ENCODE measurements at regions not wholly inside any gene's neighbourhood (a gene's known extent, or its start where the extent isn't known, plus 50 kb on each side); places are given as distances from the start of the nearest gene placed in this dataset.

GRCh38 chr4:30268370-30268769 lies 451.8 kb upstream of the PCDH7 start:
- H3K9ac ChIP-seq: no peak overlapping the region
- no peak overlapping the region for H3K4me3 ChIP-seq
- no peaks in the 10 kb centered on the region for H3K27me3 ChIP-seq (replicated peaks; ENCODE audit: insufficient read depth)
- no peak for TF ChIP-seq EZH2phosphoT487 (IDR thresholded peaks at IDR 0.05; ENCODE audit: insufficient read depth, low read depth)
- TF ChIP-seq EZH2 (IDR thresholded peaks at IDR 0.05; ENCODE audit: insufficient read depth, poor library complexity, severe bottlenecking): no peak
- H3K27ac ChIP-seq: no peak overlapping the region
- H3K4me2 ChIP-seq (ENCODE audit: unreplicated experiment): no peak overlapping the region
- H2AFZ ChIP-seq: no peak overlapping the region
- no peak for DNase-seq
- no peaks in the 10 kb centered on the region for H4K20me1 ChIP-seq (ENCODE audit: insufficient read depth)
- H3K36me3 ChIP-seq (ENCODE audit: low read depth): no peaks in the 10 kb centered on the region
- no peaks in the 10 kb centered on the region for H3K79me2 ChIP-seq (ENCODE audit: insufficient read depth)
- no peaks in the 10 kb centered on the region for H3F3A ChIP-seq (ENCODE audit: insufficient read depth)
- 2% methylated on average over 2 of the region's 2 CpGs for WGBS, 2 experiments (ENCODE audit: low coverage in 1 of 2, low lambda C conversion rate in 2 of 2, missing lambda C conversion rate in 2 of 2)
- no peaks in the 10 kb centered on the region for H3K4me1 ChIP-seq (ENCODE audit: insufficient read depth)
- no peaks in the 10 kb centered on the region for H3K9me2 ChIP-seq (ENCODE audit: insufficient read depth)
- H3K9me3 ChIP-seq (ENCODE audit: low read depth): no peaks in the 10 kb centered on the region
- in situ Hi-C loops (cut with MboI): no loop called here

GRCh38 chr4:30269850-30270249 lies 450.3 kb upstream of the PCDH7 start:
- no peak for TF ChIP-seq EZH2phosphoT487 (IDR thresholded peaks at IDR 0.05; ENCODE audit: insufficient read depth, low read depth)
- no peak for TF ChIP-seq EZH2 (IDR thresholded peaks at IDR 0.05; ENCODE audit: insufficient read depth, poor library complexity, severe bottlenecking)
- no peaks in the 10 kb centered on the region for H3K9me2 ChIP-seq (ENCODE audit: insufficient read depth)
- 22 to 28% methylated on average over 6 of the region's 6 CpGs for WGBS, 2 experiments (ENCODE audit: low coverage in 1 of 2, low lambda C conversion rate in 2 of 2, missing lambda C conversion rate in 2 of 2)
- no peak overlapping the region for H3K4me3 ChIP-seq
- no peaks in the 10 kb centered on the region for H3K27me3 ChIP-seq (replicated peaks; ENCODE audit: insufficient read depth)
- no peaks in the 10 kb centered on the region for H3F3A ChIP-seq (ENCODE audit: insufficient read depth)
- H3K9ac ChIP-seq: no peak overlapping the region
- no peak for DNase-seq
- in situ Hi-C loops (cut with MboI): no loop called here
- H3K4me2 ChIP-seq (ENCODE audit: unreplicated experiment): no peak overlapping the region
- H4K20me1 ChIP-seq (ENCODE audit: insufficient read depth): no peaks in the 10 kb centered on the region
- no peaks in the 10 kb centered on the region for H3K79me2 ChIP-seq (ENCODE audit: insufficient read depth)
- H2AFZ ChIP-seq: no peak overlapping the region
- H3K27ac ChIP-seq: no peak overlapping the region
- H3K4me1 ChIP-seq (ENCODE audit: insufficient read depth): no peaks in the 10 kb centered on the region
- H3K9me3 ChIP-seq (ENCODE audit: low read depth): no peaks in the 10 kb centered on the region
- no peaks in the 10 kb centered on the region for H3K36me3 ChIP-seq (ENCODE audit: low read depth)

GRCh38 chr4:30281986-30282385 lies 438.2 kb upstream of the PCDH7 start:
- Histone ChIP-seq H3K9me3 (ENCODE audit: low read depth) (no peaks in the 10 kb centered on the region), H3K27me3 (replicated peaks; ENCODE audit: insufficient read depth) (no peaks in the 10 kb centered on the region), H3K9me2 (ENCODE audit: insufficient read depth) (no peaks in the 10 kb centered on the region), H2AFZ (no peak overlapping the region), H3K36me3 (ENCODE audit: low read depth) (no peaks in the 10 kb centered on the region), H3F3A (ENCODE audit: insufficient read depth) (no peaks in the 10 kb centered on the region), H3K4me2 (ENCODE audit: unreplicated experiment) (no peak overlapping the region), H3K9ac (no peak overlapping the region), H3K4me1 (ENCODE audit: insufficient read depth) (no peaks in the 10 kb centered on the region), H3K27ac (no peak overlapping the region), H4K20me1 (ENCODE audit: insufficient read depth) (no peaks in the 10 kb centered on the region), H3K79me2 (ENCODE audit: insufficient read depth) (no peaks in the 10 kb centered on the region), H3K4me3 (no peak overlapping the region)
- no peak for TF ChIP-seq EZH2phosphoT487 (IDR thresholded peaks at IDR 0.05; ENCODE audit: insufficient read depth, low read depth)
- no peak for TF ChIP-seq EZH2 (IDR thresholded peaks at IDR 0.05; ENCODE audit: insufficient read depth, poor library complexity, severe bottlenecking)
- DNase-seq: no peak
- in situ Hi-C loops (cut with MboI): no loop called here

- H3K4me1 ChIP-seq (ENCODE audit: insufficient read depth): no peaks in the 10 kb centered on the region
- WGBS, 2 experiments (ENCODE audit: low coverage in 1 of 2, low lambda C conversion rate in 2 of 2, missing lambda C conversion rate in 2 of 2): 12 to 18% methylated on average over 3 of the region's 3 CpGs
- H2AFZ ChIP-seq: no peak overlapping the region
Measured at GRCh38 chr4:30283336-30283735, 436.8 kb upstream of the PCDH7 start.

GRCh38 chr4:30294295-30294694 lies 425.9 kb upstream of the PCDH7 start:
- no peaks in the 10 kb centered on the region for H4K20me1 ChIP-seq (ENCODE audit: insufficient read depth)
- no peak overlapping the region for H3K4me3 ChIP-seq
- TF ChIP-seq EZH2 (IDR thresholded peaks at IDR 0.05; ENCODE audit: insufficient read depth, poor library complexity, severe bottlenecking) (no peak), EZH2phosphoT487 (IDR thresholded peaks at IDR 0.05; ENCODE audit: insufficient read depth, low read depth) (no peak)
- H3F3A ChIP-seq (ENCODE audit: insufficient read depth): no peaks in the 10 kb centered on the region
- no peaks in the 10 kb centered on the region for H3K27me3 ChIP-seq (replicated peaks; ENCODE audit: insufficient read depth)
- in situ Hi-C loops (cut with MboI): no loop called here
- no peaks in the 10 kb centered on the region for H3K9me2 ChIP-seq (ENCODE audit: insufficient read depth)
- DNase-seq: no peak
- H3K4me2 ChIP-seq (ENCODE audit: unreplicated experiment): no peak overlapping the region
- H3K36me3 ChIP-seq (ENCODE audit: low read depth): no peaks in the 10 kb centered on the region
- H3K27ac ChIP-seq: no peak overlapping the region
- no peaks in the 10 kb centered on the region for H3K9me3 ChIP-seq (ENCODE audit: low read depth)
- H3K9ac ChIP-seq: no peak overlapping the region
- no peaks in the 10 kb centered on the region for H3K79me2 ChIP-seq (ENCODE audit: insufficient read depth)
- H3K4me1 ChIP-seq (ENCODE audit: insufficient read depth): no peaks in the 10 kb centered on the region
- H2AFZ ChIP-seq: no peak overlapping the region
- WGBS, 2 experiments (ENCODE audit: low coverage in 1 of 2, low lambda C conversion rate in 2 of 2, missing lambda C conversion rate in 2 of 2): 5 to 21% methylated on average over 3 of the region's 3 CpGs

More at GRCh38 chr4:30283336-30283735, 436.8 kb upstream of the PCDH7 start:
- in situ Hi-C loops (cut with MboI): no loop called here
- no peaks in the 10 kb centered on the region for H4K20me1 ChIP-seq (ENCODE audit: insufficient read depth)
- H3K27me3 ChIP-seq (replicated peaks; ENCODE audit: insufficient read depth): no peaks in the 10 kb centered on the region
- H3K9me3 ChIP-seq (ENCODE audit: low read depth): no peaks in the 10 kb centered on the region
- no peaks in the 10 kb centered on the region for H3K9me2 ChIP-seq (ENCODE audit: insufficient read depth)
- no peak overlapping the region for H3K4me2 ChIP-seq (ENCODE audit: unreplicated experiment)
- no peaks in the 10 kb centered on the region for H3K36me3 ChIP-seq (ENCODE audit: low read depth)
- H3K27ac ChIP-seq: no peak overlapping the region
- no peaks in the 10 kb centered on the region for H3F3A ChIP-seq (ENCODE audit: insufficient read depth)
- no peak for TF ChIP-seq EZH2 (IDR thresholded peaks at IDR 0.05; ENCODE audit: insufficient read depth, poor library complexity, severe bottlenecking)
- no peak for TF ChIP-seq EZH2phosphoT487 (IDR thresholded peaks at IDR 0.05; ENCODE audit: insufficient read depth, low read depth)
- no peak for DNase-seq
- no peaks in the 10 kb centered on the region for H3K79me2 ChIP-seq (ENCODE audit: insufficient read depth)
- no peak overlapping the region for H3K4me3 ChIP-seq
- H3K9ac ChIP-seq: no peak overlapping the region
